Endothelial cell of umbilical vein (primary cell): ENCODE measurements at regions not wholly inside any gene's neighbourhood (a gene's known extent, or its start where the extent isn't known, plus 50 kb on each side); places are given as distances from the start of the nearest gene placed in this dataset.

Experiments
- CTCF ChIP-seq, 2 donors: IDR thresholded peaks; 1 replicate in 1 of 2; 2 replicates in 1 of 2; pipeline ENCODE4 v1.5.1; 2011; ENCODE audit warnings: low read length in 2 of 2, mild to moderate bottlenecking in 2 of 2, moderate library complexity in 2 of 2, control low read depth in 1 of 2, inconsistent platforms in 1 of 2, low read depth in 1 of 2; ENCODE audit not compliant: insufficient read depth in 1 of 2; ENCODE audit errors: extremely low read depth in 1 of 2
- EZH2 ChIP-seq: IDR thresholded peaks from 2 replicates; pipeline ENCODE4 v1.6.1; 2012; ENCODE audit warnings: borderline replicate concordance, low read depth, mild to moderate bottlenecking, moderate library complexity, low read length, inconsistent platforms; ENCODE audit not compliant: severe bottlenecking
- FOS ChIP-seq: IDR thresholded peaks from 2 replicates; pipeline ENCODE4 v1.6.1; 2011; ENCODE audit warnings: mild to moderate bottlenecking, low read length, moderate library complexity, borderline replicate concordance; ENCODE audit not compliant: insufficient read depth
- GATA2 ChIP-seq: IDR thresholded peaks from 2 replicates; pipeline ENCODE4 v1.7.0; 2011; ENCODE audit warnings: low read depth, mild to moderate bottlenecking, moderate library complexity, mixed read lengths, low read length; ENCODE audit not compliant: insufficient read length, insufficient read depth
- JUN ChIP-seq: IDR thresholded peaks from 2 replicates; pipeline ENCODE4 v1.6.1; 2011; ENCODE audit warnings: borderline replicate concordance, low read depth; ENCODE audit not compliant: insufficient read length, insufficient read depth
- MAX ChIP-seq: IDR thresholded peaks from 2 replicates; pipeline ENCODE4 v1.6.1; 2011; ENCODE audit not compliant: insufficient read depth, insufficient read length
- MYC ChIP-seq: IDR thresholded peaks from one replicate; pipeline ENCODE4 v1.6.1; 2011; ENCODE audit warnings: mild to moderate bottlenecking, low read depth, low read length
- POLR2A ChIP-seq: IDR thresholded peaks from 2 replicates; pipeline ENCODE4 v1.6.1; 2012; ENCODE audit warnings: low read depth, mild to moderate bottlenecking, control low read depth, low read length

GRCh38 chr6:40312213-40313015 lies 274.8 kb downstream of the LRFN2 start:
- TF ChIP-seq CTCF (IDR thresholded peaks at IDR 0.05; ENCODE audit: extremely low read depth in 1 of 2, insufficient read depth in 1 of 2, low read depth in 1 of 2, low read length in 2 of 2) (no peak), JUN (no peak), GATA2 (no peak), MAX (no peak), POLR2A (no peak), MYC (no peak), EZH2 (no peak), FOS (no peak)
